ENCODE measurements at regions not wholly inside any gene's neighbourhood (a gene's known extent, or its start where the extent isn't known, plus 50 kb on each side); places are given as distances from the start of the nearest gene placed in this dataset.
"Not testable (repeated sequence)": the region's sequence is repeated elsewhere in the genome, so short reads cannot be mapped to it uniquely, and the experiment has no call there.

GRCh38 chr2:57180042-57180567 lies 866.5 kb upstream of the VRK2 start:
- no peak for DNase-seq (ENCODE audit: low read depth)

GRCh38 chr2:57180678-57181077 lies 865.9 kb upstream of the VRK2 start:
- no peak for DNase-seq (ENCODE audit: low read depth)

GRCh38 chr2:57181315-57182038 lies 865.1 kb upstream of the VRK2 start:
- no peak for DNase-seq (ENCODE audit: low read depth)

GRCh38 chr2:57182916-57183315 lies 863.7 kb upstream of the VRK2 start:
- DNase-seq (ENCODE audit: low read depth) = no peak

GRCh38 chr2:57185568-57185967 lies 861.0 kb upstream of the VRK2 start:
- no peak for DNase-seq (ENCODE audit: low read depth)

- no peak for DNase-seq (ENCODE audit: low read depth)
These were observed 856.6 kb upstream of the VRK2 start for GRCh38 chr2:57190007-57190406.

- DNase-seq (ENCODE audit: low read depth) = no peak
These were observed 846.9 kb upstream of the VRK2 start for GRCh38 chr2:57199663-57200062.

- no peak for DNase-seq (ENCODE audit: low read depth)
These were observed 842.2 kb upstream of the VRK2 start for GRCh38 chr2:57204364-57204763.

- DNase-seq (ENCODE audit: low read depth) = no peak
These were observed 841.4 kb upstream of the VRK2 start for GRCh38 chr2:57205241-57205640.

- DNase-seq (ENCODE audit: low read depth) = no peak
These were observed 839.4 kb upstream of the VRK2 start for GRCh38 chr2:57207191-57207590.

GRCh38 chr2:57209799-57210198 lies 836.8 kb upstream of the VRK2 start:
- no peak for DNase-seq (ENCODE audit: low read depth)

- DNase-seq (ENCODE audit: low read depth) = no peak
These were observed 835.8 kb upstream of the VRK2 start for GRCh38 chr2:57210855-57211254.

- no peak for DNase-seq (ENCODE audit: low read depth)
These were observed 829.6 kb upstream of the VRK2 start for GRCh38 chr2:57217013-57217412.

- no peak for DNase-seq (ENCODE audit: low read depth)
These were observed 828.4 kb upstream of the VRK2 start for GRCh38 chr2:57218206-57218605.

GRCh38 chr2:57229706-57230105 lies 816.9 kb upstream of the VRK2 start:
- not testable (repeated sequence) for DNase-seq (ENCODE audit: low read depth)

- not testable (repeated sequence) for DNase-seq (ENCODE audit: low read depth)
These were observed 814.3 kb upstream of the VRK2 start for GRCh38 chr2:57232341-57232740.

GRCh38 chr2:57251495-57251894 lies 795.1 kb upstream of the VRK2 start:
- not testable (repeated sequence) for DNase-seq (ENCODE audit: low read depth)

GRCh38 chr2:57276408-57276807 lies 770.2 kb upstream of the VRK2 start:
- not testable (repeated sequence) for DNase-seq (ENCODE audit: low read depth)

GRCh38 chr2:57278451-57278850 lies 768.2 kb upstream of the VRK2 start:
- no peak for DNase-seq (ENCODE audit: low read depth)

- DNase-seq (ENCODE audit: low read depth) = no peak
These were observed 755.4 kb upstream of the VRK2 start for GRCh38 chr2:57291209-57291608.

- DNase-seq (ENCODE audit: low read depth) = no peak
These were observed 749.6 kb upstream of the VRK2 start for GRCh38 chr2:57296795-57297517.

GRCh38 chr2:57313678-57314077 lies 732.9 kb upstream of the VRK2 start:
- DNase-seq (ENCODE audit: low read depth) = no peak

GRCh38 chr2:57314682-57315081 lies 731.9 kb upstream of the VRK2 start:
- no peak for DNase-seq (ENCODE audit: low read depth)
